HepG2 (cell line): ENCODE measurements at regions not wholly inside any gene's neighbourhood (a gene's known extent, or its start where the extent isn't known, plus 50 kb on each side); places are given as distances from the start of the nearest gene placed in this dataset.

Source experiments
- FOXK1 ChIP-seq: sonication (generic); formaldehyde crosslinking; IDR thresholded peaks from 2 replicates; pipeline ENCODE4 v1.4.0; 2020; ENCODE audit warnings: low read depth, missing genetic modification reagents, borderline replicate concordance
- FOXP1 ChIP-seq, 2 experiments: fragments of 450-650 bp in 1 of 2; IDR thresholded peaks; 2 replicates each; pipeline ENCODE4 v1.6.1; 2017 to 2018; ENCODE audit warnings: antibody characterized with exemption in 1 of 2
- MTF1 ChIP-seq: sonication (generic); formaldehyde crosslinking; IDR thresholded peaks from 2 replicates; pipeline ENCODE4 v1.5.0; 2020; ENCODE audit warnings: missing genetic modification reagents
- NFIB ChIP-seq: sonication (generic); formaldehyde crosslinking; IDR thresholded peaks from 2 replicates; pipeline ENCODE4 v1.9.0; 2021; ENCODE audit warnings: missing genetic modification reagents, mild to moderate bottlenecking, borderline replicate concordance
- ONECUT2 ChIP-seq: sonication (generic); formaldehyde crosslinking; IDR thresholded peaks from 2 replicates; pipeline ENCODE4 v1.4.0; 2020; ENCODE audit warnings: missing genetic modification reagents
- TP53 ChIP-seq: sonication (generic); formaldehyde crosslinking; conservative IDR thresholded peaks from 2 replicates; pipeline ENCODE4 v1.4.0; 2020; ENCODE audit warnings: missing genetic modification reagents
- ZNF121 ChIP-seq: sonication (generic); formaldehyde crosslinking; IDR thresholded peaks from 2 replicates; pipeline ENCODE4 v1.5.0; 2020; ENCODE audit warnings: mild to moderate bottlenecking, missing genetic modification reagents
- TF ChIP-seq, protein P1 (sequence below): sonication (generic); formaldehyde crosslinking; IDR thresholded peaks from 2 replicates; pipeline ENCODE4; 2020; ENCODE audit warnings: missing genetic modification reagents, mild to moderate bottlenecking, borderline replicate concordance
- TF ChIP-seq, protein P2 (sequence below): sonication (generic); formaldehyde crosslinking; IDR thresholded peaks from 2 replicates; pipeline ENCODE4 v1.8.1; 2022; ENCODE audit warnings: low read depth, mild to moderate bottlenecking, missing genetic modification reagents
- TF ChIP-seq, protein P3 (sequence below): sonication (generic); formaldehyde crosslinking; IDR thresholded peaks from 2 replicates; pipeline ENCODE4 v1.8.0; 2022; ENCODE audit warnings: missing genetic modification reagents, mild to moderate bottlenecking, borderline replicate concordance

DNA sequence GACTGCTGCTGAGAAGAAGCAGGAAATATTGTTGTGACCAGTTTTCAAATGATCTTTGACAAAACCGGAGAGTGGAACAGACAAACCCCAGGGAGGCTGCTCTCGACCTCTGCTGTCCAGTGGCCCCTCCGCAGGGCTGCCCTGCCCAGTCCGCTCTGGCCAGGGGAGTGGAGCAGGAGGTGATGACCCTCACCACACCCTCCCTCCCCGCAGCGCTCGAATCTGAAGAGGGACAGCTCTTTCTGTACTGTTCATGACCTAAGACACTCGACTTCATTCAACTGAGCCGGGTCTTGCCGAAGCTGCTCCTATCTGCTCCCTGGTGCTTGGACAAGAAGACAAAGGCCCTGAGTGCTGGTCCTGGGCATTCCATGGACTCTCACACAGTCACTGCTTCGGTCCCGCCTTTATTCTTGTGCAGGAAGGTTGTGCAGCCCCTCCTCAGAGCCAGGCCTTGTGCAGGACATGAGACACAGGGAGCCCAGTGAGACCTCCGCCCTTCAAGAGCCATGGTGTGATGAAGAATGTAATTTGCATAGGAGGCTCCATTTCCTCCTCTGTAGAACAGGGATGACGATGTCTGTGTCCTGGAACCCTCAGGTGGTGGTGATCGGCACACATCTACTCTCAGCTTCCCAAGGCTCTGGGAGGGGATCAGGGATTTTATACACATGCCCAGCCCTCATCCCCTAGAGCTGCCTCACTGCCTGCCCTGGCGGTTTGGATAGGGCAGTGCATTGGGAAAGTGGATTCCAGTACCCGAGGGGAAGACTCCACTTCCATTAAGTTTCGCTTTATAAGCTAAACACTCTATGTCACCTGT, 97.1 kb upstream of the PRR20G start:
- TF ChIP-seq MTF1, result no peak
- TF ChIP-seq NFIB (CRISPR knock-in tag), result no peak
- no peak for TF ChIP-seq FOXK1 (CRISPR knock-in tag)
- TF ChIP-seq ZNF121 (CRISPR knock-in tag), result no peak
- no peak for TF ChIP-seq TP53 (CRISPR knock-in tag)
- TF ChIP-seq, protein P1, sequence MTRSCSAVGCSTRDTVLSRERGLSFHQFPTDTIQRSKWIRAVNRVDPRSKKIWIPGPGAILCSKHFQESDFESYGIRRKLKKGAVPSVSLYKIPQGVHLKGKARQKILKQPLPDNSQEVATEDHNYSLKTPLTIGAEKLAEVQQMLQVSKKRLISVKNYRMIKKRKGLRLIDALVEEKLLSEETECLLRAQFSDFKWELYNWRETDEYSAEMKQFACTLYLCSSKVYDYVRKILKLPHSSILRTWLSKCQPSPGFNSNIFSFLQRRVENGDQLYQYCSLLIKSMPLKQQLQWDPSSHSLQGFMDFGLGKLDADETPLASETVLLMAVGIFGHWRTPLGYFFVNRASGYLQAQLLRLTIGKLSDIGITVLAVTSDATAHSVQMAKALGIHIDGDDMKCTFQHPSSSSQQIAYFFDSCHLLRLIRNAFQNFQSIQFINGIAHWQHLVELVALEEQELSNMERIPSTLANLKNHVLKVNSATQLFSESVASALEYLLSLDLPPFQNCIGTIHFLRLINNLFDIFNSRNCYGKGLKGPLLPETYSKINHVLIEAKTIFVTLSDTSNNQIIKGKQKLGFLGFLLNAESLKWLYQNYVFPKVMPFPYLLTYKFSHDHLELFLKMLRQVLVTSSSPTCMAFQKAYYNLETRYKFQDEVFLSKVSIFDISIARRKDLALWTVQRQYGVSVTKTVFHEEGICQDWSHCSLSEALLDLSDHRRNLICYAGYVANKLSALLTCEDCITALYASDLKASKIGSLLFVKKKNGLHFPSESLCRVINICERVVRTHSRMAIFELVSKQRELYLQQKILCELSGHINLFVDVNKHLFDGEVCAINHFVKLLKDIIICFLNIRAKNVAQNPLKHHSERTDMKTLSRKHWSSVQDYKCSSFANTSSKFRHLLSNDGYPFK, result no peak
- TF ChIP-seq ONECUT2, result no peak
- TF ChIP-seq, protein P2, sequence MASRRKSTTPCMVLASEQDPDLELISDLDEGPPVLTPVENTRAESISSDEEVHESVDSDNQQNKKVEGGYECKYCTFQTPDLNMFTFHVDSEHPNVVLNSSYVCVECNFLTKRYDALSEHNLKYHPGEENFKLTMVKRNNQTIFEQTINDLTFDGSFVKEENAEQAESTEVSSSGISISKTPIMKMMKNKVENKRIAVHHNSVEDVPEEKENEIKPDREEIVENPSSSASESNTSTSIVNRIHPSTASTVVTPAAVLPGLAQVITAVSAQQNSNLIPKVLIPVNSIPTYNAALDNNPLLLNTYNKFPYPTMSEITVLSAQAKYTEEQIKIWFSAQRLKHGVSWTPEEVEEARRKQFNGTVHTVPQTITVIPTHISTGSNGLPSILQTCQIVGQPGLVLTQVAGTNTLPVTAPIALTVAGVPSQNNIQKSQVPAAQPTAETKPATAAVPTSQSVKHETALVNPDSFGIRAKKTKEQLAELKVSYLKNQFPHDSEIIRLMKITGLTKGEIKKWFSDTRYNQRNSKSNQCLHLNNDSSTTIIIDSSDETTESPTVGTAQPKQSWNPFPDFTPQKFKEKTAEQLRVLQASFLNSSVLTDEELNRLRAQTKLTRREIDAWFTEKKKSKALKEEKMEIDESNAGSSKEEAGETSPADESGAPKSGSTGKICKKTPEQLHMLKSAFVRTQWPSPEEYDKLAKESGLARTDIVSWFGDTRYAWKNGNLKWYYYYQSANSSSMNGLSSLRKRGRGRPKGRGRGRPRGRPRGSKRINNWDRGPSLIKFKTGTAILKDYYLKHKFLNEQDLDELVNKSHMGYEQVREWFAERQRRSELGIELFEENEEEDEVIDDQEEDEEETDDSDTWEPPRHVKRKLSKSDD (CRISPR knock-in tag), result no peak
- TF ChIP-seq FOXP1 (IDR thresholded peaks at IDR 0.05), result no peak
- TF ChIP-seq FOXP1 (CRISPR knock-in tag; IDR thresholded peaks at IDR 0.05), result no peak
- TF ChIP-seq, protein P3, sequence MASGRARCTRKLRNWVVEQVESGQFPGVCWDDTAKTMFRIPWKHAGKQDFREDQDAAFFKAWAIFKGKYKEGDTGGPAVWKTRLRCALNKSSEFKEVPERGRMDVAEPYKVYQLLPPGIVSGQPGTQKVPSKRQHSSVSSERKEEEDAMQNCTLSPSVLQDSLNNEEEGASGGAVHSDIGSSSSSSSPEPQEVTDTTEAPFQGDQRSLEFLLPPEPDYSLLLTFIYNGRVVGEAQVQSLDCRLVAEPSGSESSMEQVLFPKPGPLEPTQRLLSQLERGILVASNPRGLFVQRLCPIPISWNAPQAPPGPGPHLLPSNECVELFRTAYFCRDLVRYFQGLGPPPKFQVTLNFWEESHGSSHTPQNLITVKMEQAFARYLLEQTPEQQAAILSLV, result no peak
